Superior temporal gyrus (tissue), 1 donor: ENCODE measurements at regions not wholly inside any gene's neighbourhood (a gene's known extent, or its start where the extent isn't known, plus 50 kb on each side); places are given as distances from the start of the nearest gene placed in this dataset.

ENCODE experiments used
- DNase-seq: peaks from one replicate; pipeline ENCODE4 v3.0.0-alpha.2; 2016; ENCODE audit errors: extremely low spot score

DNA sequence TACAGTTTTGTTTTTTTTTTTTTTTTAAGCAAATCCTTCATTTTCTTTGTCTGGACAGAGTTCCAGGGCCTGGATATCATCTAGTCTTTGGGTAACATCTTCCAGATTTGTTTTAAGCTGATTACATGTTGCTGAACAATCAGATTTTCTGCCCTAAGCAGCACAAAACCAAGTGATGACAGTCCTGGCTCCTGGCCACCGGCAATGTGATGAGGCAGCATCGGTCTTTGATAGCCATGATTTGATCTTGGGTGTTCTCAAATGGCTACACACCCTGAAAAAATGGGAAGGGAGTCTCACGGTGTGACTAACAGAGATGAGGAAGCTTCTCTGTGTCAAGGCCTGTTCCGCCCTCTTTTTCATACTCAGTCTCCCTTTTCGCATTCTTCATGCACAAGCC lies 708.6 kb upstream of the ZEB2 start:
- no peak for DNase-seq

DNA sequence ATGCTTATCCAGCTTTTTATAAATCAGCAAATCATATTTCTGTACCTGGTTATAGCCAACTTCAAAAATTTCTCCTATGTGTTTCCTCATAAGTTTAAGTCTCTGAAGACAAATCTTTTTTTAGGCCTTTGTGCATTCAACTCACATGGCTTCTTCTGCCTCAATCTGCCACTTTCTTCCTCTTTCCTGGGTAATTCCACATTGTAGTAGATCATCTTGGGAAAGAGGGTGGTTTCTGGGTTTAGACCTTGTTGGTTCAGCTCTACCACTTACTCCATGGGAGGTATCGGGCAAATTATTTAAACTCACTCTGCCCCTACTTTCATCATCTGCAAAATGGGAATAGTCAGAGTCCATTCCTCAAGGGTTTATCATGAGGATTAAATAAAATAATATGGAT lies 707.0 kb upstream of the ZEB2 start:
- DNase-seq, result no peak

DNA sequence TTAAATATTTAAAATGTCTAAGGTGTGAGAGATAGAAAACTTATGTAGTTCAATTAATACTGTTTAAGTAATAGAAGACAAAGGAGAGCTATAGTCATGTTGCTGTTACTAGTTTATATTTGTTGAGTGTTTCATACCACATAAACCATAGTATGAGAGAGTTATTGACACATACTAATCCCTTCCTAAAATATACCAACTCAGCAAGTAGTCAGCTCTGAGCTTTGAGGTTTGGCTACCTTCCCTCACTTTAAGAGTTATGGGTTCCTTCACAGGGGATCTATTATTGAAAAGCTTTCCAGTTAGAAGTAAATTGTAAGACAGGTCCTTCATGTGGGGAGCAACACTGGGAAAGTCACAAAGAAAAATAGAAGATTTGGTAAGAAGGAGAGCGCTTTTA lies 701.6 kb upstream of the ZEB2 start:
- DNase-seq, result no peak

DNA sequence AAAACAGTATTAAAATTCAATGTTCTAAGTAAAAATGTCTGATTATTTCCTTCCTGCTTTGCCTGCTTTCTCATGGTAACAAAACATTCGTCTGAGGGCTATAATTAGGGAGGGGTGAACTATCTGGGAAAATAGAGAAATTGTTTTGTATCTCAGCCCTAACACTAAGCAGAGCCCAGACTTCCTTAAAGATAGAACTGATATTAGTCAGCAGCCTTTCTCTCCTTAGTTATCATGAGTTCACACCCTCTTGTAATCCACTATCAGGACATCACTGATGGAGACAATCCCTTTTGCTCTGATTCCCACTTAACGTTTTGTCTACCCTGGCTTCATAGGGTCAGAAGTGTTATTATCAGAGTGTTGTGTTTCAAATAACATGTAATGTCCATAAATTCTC lies 701.1 kb upstream of the ZEB2 start:
- DNase-seq, result no peak

DNA sequence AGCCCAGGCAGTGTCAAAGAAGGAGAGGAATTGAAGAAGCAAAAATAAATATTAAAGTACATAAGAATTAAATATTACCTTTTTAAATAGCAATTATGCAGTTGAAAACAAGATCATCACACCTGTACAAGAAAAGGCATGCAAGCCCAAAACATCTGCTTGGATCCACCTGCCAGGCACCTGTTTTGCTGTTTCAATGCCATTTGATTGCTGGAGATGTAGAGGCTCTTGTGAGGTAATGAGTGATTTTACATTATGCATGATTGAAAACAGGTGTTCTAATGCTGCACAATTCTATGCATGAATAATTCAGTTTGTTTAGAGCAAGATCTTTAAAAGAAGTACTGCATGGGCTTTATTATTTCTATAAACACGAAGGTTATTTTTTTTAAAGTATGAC lies 700.6 kb upstream of the ZEB2 start:
- DNase-seq, result no peak

DNA sequence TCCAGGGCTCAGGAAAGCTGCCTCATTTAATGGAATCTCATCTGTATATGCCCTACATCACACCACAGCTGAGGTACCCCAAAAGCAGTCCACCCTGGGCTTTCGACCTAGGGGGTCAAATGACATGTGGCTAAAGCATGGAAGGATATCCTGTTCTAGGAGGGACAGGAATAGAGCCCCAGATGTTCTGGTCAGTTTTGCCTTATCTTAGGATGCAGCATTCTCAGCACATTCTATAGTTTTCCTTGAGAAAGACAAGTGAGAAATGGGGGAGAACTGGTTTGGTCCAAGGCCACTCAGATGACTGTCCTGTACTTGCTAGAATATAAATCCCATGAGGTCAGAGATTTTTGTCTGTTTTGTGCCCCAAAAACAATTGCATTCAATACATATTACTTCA lies 688.0 kb upstream of the ZEB2 start:
- DNase-seq, result no peak

DNA sequence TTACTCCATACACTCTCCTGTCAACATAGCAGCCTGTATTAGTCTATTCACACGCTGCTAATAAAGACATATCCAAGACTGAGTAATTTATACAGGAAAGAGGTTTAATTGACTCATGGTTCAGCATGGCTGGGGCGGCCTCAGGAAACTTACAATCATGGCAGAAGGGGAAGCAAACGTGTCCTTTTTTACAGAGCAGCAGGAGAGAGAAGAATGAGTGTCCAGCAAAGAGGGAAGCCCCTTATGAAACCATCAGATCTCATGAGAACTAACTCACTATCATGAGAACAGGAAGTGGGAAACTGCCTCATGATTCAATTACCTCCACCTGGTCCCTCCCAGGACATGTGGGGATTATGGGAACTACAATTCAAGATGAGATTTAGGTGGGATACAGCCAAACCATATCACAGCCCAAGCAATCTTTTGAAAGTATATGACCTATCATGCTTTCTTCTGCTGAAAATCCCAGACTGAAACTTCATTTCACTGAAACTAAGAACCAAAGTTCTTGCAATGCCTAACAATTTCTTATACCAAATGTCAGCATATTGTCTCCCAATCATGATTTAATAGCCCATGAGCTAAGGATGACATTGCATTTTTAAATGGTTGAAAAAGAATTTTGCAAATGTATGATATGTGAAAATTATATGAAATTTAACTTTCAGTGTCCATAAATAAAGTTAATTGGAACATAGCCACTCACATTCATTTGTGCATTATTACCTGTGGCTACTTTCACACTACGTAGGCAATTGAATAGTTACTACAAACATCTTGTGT lies 686.8 kb upstream of the ZEB2 start:
- no peak for DNase-seq

DNA sequence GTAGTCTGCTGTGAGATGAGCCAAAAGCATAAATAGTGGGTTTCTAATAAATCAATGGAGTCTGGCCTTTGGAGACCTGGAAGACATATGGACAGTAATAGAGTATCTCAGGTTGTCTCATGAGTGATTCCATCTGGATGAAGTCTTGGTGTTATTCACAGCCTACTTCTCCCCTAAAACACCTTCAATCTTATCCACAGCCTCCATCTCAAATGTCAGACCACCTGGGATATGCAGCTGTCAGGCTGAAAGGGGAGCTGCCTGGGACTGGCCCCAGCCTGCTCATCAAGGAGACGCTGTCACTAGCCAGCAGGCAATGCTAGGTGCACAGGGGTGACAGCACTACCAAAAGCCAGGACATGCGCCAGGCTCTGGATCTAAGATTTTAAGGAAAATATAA lies 684.0 kb upstream of the ZEB2 start:
- no peak for DNase-seq

DNA sequence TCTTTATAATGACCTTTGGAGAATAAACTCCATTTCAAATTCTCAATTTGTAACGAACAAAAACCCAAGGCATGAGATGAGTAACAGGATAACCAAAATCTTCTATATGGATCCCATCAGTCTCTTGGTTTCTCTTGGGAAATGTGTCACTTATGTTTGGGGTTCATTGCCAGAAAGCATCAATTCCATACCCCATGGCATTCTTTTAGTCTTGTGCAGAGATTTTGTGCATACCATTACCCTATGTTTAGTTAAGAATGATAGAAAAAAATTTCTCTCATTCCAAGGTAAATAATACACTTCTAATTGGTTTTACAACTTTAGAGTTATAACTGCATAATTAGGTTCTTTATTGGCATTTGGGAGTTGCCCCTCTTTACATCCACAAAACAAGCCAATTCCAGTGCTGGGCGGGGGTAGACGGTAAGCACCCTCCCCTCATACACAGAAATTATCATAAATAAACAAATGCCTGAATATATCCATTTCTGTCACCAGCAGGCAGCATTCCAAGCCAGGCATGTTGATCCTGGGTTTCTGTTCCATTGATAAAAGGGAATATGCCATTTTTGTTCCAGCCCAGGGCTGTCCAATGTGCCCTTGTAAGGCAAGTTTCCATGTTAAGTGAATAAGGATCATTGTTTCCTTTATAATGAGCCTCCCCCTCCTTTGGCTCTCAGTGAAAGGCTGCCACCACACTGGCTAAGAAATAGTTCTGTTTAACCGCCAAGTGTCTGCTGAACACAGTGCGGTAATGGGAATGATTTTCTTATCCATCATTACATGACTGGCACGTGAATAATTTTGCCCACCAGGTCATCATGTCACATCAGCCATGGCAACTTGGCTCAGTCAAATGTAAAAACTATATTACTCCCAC lies 680.1 kb upstream of the ZEB2 start:
- peak; percentile 92 for DNase-seq

DNA sequence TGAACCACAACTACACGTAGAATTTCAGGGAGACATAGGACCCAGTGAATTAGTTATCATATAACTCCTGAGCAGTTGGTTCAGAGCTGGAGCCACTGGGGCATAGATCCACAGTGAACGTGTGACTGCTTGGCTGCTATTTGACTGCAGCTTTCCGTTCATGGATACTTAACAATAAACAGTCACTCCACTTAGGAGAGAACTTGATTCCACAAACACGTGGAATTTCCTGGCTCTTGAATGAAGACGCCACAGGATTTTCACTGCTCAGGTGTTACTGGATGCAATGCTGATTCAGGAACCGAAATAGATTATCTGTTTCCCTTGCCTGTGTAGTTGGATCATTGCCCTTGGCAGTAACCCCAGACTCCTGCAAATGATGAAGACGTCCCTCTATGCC lies 679.1 kb upstream of the ZEB2 start:
- DNase-seq, result peak; percentile 71

DNA sequence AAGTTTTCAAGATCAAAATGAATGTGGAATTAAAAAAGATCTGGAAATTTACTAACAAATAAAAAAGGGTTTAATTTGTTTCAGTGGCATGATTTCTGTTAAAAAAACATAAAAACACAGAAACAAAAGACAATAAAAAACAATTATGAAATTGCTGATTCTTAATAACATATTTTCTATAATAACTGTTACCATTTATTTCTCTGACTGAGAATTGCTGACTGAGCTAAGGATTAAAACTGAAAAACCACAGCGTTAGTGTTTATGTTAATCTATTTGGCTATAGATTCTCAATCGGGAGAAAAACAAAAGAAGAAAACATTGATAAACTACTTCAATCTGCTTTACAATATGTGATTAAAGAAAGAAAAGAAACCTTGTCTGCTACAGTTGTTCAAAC lies 678.6 kb upstream of the ZEB2 start:
- DNase-seq, result no peak

DNA sequence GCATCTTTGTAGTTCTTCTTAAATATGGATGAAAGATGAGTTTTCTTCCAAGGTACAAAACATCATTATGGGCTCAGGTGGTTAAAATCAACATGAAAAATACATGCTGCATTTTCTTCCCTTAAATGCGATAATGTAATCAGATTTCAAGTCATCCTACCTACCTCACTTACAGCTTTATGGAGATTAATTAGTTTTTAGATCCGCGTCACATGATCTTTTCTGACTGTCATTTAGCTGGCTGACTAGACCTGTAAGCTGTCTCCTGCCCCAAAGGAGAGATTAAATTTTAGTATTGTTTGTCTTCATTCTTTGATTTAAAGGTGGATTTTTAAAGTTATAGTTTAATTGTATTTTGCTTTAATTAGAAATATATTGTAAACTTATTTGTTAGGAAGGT lies 678.0 kb upstream of the ZEB2 start:
- no peak for DNase-seq

DNA sequence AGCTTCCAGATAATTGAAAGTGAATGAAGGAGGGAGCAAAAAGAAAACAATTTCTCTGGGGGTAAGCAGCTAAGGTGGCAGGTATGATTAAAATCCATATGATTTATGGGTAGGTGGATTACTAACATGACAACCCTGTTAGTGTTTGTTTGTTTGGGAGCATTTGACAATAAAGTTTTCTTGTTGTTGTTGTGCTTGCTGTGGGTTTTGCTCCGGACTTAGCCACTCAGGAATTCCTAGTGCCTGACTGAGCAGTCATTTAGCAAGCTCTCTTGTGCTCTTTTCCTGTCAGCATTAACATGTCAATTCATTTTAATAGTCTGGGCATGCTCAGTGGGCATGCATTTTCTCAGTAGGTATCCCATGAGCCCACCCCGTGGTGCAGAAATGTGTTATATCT lies 674.8 kb upstream of the ZEB2 start:
- no peak for DNase-seq

DNA sequence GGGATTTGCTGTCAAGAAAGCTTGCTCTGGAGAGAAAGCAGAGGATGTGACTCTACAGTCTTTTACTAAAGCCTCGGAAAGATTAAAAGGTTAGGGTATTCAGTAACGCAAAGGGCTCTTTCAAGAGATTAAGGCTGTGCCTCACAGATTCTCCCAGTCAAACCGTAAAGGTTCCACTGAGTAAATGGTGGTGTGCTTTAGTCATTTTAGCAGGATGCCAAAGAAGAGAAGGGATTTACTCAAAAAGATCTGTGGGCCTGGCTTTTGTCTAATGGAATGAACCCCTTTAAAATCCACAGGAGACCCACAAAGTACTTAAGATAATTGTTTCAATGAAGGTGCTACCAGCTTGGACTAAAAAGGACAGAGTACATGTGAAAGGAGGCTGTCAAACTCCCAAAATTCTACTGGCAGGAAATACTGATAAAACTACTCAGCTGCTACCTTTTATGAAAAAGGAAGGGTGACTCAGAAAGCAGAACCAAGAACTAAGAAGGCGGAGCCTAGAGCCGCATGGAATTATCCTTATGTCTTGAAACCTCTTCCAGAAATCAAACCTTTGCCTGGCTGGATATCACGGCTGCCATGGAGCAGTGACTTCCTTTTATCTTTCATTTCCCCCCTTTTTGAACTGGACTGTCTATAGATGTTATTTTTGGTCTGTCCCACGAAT lies 670.2 kb upstream of the ZEB2 start:
- DNase-seq, result no peak

DNA sequence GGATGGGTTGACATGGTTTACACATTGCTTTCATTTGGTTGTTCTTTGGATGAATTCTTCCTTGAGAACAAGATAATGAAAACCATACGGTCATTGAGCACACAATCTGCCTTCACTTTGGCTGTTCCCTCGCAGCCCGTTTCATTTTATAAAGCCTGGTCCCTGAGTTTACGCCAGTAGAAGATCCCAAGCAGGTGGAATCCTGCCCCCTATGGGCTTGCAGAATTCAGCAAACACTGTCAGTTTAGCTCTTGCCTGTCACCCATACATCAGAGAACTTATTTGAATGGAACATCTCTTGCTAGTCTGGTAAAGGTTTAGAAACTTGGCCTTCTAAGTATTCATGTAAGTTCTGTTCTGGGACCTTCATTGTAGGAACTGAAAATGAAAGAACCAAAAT lies 666.4 kb upstream of the ZEB2 start:
- DNase-seq, result no peak

DNA sequence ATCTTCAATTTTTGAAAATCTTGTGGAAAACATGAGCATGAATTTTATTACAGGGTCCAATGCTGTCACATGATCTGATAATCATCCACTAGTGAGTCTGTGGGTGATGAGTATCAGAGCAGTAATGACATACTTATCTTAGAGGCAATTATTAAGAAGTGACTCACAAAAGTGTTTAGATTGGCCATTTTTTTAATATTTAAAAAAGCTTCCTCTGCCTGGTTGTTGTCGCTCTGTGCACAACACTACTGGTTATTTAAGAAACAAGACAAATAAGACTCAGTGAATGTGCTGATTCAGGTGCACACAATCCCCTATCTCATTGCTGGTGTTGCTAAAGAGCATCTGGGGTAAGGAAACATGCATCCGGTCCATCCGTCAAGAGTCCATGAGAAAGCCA lies 665.8 kb upstream of the ZEB2 start:
- DNase-seq, result no peak

DNA sequence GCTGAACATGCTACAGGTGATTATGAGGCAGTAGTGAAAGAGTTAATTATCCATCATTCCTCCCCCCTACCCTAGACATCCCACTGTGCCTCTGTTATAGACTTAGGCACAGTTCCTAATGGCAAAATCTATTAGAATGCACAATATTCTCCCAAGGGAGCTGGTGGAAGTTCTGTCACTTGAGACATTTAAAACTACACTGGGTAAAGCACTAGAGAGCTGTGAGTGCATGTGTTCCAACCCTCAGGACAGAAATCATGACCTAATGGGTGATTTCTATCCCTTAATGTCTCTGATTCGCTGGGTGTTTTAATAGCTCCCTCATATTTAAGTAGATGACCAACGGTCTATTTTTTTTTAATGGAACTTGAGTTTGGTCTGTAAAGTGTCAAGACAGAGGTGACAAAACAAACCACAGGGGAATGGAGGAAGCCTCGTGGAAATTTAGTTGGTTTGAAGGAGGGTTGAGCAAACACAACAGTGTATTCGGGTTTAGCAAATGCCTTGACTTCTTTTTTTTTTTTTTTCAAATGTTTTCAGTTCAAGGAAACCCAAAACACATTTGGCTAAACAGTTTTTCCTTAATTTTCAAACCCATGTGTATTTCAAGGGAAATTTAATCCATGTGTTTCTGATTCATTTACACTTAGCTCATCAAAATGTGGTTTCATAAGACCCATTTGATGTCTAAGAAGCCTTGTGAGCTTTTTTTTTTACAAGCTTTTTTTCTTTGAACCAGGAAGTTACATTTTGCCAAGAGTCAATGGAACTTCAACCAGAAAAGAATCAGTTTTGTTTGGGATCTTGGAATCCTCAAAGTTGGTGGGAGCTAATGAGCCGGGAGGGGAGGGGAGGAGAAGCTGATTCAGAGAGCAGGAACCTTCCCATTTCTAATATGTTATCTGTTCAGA lies 665.1 kb upstream of the ZEB2 start:
- DNase-seq, result no peak

DNA sequence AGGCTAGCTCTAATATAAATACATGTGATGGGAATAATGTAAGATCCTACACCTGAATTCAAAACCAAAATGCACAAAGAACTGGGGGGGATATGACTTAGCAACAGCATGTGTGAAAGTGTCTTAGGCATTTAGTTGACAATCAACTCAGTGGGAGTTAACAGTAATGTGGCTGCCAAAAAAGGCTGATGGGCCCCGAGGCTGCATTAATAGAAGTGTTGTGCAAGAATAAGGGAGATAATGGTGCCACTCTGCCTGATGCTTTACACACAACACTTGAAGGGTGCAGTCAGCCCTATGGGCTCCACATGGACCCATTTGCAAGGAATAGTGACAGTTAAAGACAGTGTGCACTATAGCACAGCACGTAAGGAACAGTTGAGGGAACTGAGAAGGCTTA lies 649.4 kb upstream of the ZEB2 start:
- DNase-seq, result no peak

DNA sequence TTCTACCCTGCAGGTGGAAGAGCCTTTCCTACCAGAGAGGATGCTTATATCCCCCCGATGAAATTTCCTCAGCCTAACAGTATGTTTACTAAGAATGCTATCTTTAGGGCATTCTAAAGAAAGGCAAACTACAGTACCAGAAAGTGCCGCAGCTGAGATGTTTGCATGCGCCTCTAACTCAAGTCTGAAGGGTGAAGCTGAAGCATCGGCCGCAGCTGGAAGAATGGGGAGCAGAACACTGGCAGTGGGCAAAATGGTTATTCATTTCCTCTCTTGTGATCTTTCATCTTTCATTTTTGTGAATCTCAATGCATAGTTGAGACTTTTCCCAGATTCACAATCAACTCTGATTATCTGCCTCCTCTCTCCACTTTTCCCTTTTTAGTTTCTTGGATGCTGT lies 648.2 kb upstream of the ZEB2 start:
- peak; percentile 46 for DNase-seq

DNA sequence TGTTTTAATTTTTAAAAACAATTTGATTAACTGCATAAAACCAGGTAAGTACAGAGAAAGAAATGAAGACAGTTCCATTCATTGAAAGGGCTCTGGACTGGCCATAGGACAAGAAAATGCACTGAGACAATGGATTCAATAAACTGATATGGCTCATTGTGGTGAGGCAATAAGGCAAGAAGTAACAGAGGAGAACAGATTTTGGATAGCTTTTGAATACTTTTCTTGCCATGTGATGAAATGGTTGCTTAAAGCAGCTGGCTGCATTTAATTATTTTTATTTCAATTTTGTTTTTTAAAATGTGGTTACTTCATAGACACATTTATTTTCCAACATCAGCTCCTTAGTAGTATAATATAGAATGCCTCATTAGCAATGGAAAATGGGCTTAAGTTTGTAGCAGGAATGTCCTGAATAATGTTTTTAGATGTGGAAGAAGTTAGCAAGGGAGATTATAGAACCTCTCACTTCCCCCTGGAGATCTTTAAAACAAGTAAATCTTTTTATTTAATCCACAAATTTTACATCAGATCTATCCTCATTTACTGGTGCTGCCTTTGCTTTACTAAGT lies 646.9 kb upstream of the ZEB2 start:
- DNase-seq, result no peak

DNA sequence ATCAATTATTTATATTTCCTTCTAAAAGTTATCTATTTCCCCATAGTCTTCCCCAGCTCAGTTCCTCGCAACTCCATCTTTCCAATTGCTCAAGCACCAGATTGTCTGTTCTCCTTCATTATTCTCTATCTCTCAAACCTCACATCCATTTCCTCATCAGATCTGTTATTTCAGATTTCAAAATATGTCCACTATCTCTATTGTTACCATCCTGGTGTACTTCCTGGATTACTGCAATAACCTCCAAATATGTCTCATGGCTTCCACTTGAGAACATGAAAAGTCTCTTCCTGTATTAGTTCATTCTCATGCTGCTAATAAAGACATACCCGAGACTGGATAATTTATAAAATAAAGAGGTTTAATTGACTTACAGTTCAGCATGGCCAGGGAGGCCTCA lies 641.7 kb upstream of the ZEB2 start:
- DNase-seq, result no peak
